Mesodermal cell (in vitro differentiated cells): ENCODE measurements at regions not wholly inside any gene's neighbourhood (a gene's known extent, or its start where the extent isn't known, plus 50 kb on each side); places are given as distances from the start of the nearest gene placed in this dataset.
"Not testable (repeated sequence)": the region's sequence is repeated elsewhere in the genome, so short reads cannot be mapped to it uniquely, and the experiment has no call there.

Experiments used
- H3K27ac ChIP-seq: 2 replicates; pipeline ENCODE4 v1.7.0; 2013; ENCODE audit warnings: mild to moderate bottlenecking, low read depth, low read length, moderate library complexity; ENCODE audit not compliant: severe bottlenecking
- H3K36me3 ChIP-seq: 2 replicates; pipeline ENCODE4 v1.7.1; 2013; ENCODE audit warnings: mild to moderate bottlenecking, low read length, moderate library complexity; ENCODE audit not compliant: control insufficient read depth, insufficient read depth
- H3K4me1 ChIP-seq: one replicate; pipeline ENCODE4 v1.7.1; 2013; ENCODE audit warnings: mild to moderate bottlenecking, low read length; ENCODE audit not compliant: insufficient read depth, control insufficient read depth, poor library complexity, severe bottlenecking
- H3K4me3 ChIP-seq: 2 replicates; pipeline ENCODE4 v1.7.0; 2013; ENCODE audit warnings: low read length, control low read depth, mild to moderate bottlenecking; ENCODE audit not compliant: insufficient read depth, poor library complexity, severe bottlenecking; ENCODE audit errors: extremely low read depth
- H3K9me3 ChIP-seq: 2 replicates; pipeline ENCODE4 v1.7.1; 2013; ENCODE audit warnings: mild to moderate bottlenecking, low read length, moderate library complexity; ENCODE audit not compliant: control insufficient read depth
- WGBS, 2 experiments: methylation state at CpG; one replicate each; pipeline ENCODE4 v1.1.5; 2013; ENCODE audit warnings: missing lambda C conversion rate in 2 of 2; ENCODE audit not compliant: insufficient coverage in 2 of 2; 5-methylcytosine and 5-hydroxymethylcytosine counted together

DNA sequence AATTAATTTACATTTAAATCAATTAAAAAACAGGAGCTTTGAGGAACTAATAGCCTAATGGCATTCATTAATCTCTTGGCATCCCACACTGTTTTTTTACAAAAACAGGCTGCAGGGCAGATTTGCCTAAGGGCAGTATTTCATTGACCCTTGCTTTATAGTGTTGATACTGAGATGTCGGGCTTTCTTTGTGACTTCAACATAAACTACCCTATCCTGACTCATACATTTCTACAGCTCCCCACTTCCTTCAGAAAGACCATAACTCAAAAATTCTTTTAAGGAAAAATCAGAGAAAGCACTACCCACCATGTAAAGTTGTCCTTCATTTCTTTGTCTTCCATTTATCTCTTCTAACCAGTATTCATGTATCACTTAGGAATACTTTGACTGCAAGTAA is 92.2 kb upstream of the NT5E start:
- H3K27ac ChIP-seq, result no peak overlapping the region
- no peaks in the 10 kb centered on the region for H3K9me3 ChIP-seq
- no peak overlapping the region for H3K4me3 ChIP-seq
- H3K36me3 ChIP-seq, result no peaks in the 10 kb centered on the region
- peaks cover 13% of the 10 kb centered on the region for H3K4me1 ChIP-seq
- WGBS, 2 experiments, result no CpG with 5 or more reads among the region's 1 CpG

DNA sequence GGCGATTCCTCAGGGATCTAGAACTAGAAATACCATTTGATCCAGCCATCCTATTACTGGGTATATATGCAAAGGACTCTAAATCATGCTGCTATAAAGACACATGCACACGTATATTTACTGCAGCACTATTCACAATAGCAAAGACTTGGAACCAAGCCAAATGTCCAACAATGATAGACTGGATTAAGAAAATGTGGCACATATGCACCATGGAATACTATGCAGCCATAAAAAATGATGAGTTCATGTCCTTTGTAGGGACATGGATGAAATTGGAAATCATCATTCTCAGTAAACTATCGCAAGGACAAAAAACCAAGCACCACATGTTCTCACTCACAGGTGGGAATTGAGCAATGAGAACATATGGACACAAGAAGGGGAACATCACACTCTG is 93.1 kb upstream of the NT5E start:
- not testable (repeated sequence) for H3K9me3 ChIP-seq, H3K27ac ChIP-seq, H3K4me3 ChIP-seq, H3K36me3 ChIP-seq
- H3K4me1 ChIP-seq, result peaks cover 10% of the 10 kb centered on the region
- no CpG with 5 or more reads among the region's 3 CpGs for WGBS, 2 experiments

DNA sequence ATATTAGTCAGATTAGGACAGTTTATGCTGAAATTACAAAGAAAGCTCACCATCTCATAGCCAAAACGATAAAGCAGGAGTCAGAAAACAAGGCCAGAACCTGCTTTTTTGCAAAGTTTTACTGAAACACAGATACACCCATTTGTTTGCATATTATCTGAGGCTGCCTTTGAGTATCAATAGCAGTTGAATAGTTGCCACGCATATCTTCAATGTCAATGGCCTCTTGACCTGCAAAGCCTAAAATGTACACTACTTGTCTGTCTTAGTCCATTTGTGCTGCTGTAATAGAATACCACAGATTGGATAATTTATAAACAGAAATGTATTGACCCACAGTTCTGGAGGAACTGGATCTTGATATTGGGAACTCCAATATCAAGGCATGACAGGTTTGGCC is 94.1 kb upstream of the NT5E start:
- H3K9me3 ChIP-seq, result no peaks in the 10 kb centered on the region
- no peak overlapping the region for H3K27ac ChIP-seq
- WGBS, 2 experiments, result 0% methylated on average over 1 of the region's 2 CpGs; no CpG with 5 or more reads in 1 of the 2 experiments
- no peak overlapping the region for H3K4me3 ChIP-seq
- no peaks in the 10 kb centered on the region for H3K36me3 ChIP-seq
- H3K4me1 ChIP-seq, result peaks cover 1% of the 10 kb centered on the region

DNA sequence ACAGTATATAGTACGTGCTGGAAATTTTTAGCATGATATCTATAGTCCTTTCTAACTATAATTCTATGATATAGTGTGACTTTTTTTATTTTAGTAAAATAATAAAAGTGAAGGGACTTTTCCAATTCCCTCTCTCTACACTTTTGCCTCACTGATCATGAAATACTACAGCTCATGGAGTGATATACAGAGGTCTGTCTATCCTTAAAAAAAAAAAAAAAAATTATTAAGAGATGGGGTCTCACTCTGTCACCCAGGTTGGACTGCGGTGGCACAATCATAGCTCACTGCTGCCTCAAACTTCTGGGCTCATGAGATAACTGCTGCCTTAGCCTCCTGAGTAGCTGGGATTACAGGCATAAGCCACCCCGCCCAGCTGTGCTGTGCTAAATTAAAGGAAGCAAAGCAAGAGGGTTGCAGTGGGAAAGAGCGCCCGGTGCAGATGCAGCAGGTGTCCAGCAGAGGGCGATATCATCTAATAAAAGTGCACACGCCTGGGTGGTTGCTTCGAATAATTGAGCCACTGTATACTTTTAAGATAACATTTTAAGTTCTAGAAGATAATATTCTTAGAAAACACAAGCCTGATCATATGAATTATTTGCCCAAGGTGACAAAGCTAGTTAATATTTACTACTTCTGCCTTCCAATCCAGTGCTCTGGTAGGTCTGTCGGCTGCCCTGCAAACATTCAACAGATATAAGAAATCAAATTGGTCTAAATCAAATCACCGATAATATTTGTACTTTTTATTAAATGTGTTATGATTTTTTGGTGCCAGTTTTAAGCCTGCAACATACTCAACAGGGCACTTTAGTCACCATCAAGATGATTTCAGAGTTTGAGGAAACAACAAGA is 94.9 kb upstream of the NT5E start:
- 7 to 9% methylated on average over 4 of the region's 10 CpGs for WGBS, 2 experiments
- H3K27ac ChIP-seq, result no peak overlapping the region
- no peaks in the 10 kb centered on the region for H3K4me1 ChIP-seq
- H3K9me3 ChIP-seq, result no peaks in the 10 kb centered on the region
- no peaks in the 10 kb centered on the region for H3K36me3 ChIP-seq
- no peak overlapping the region for H3K4me3 ChIP-seq

DNA sequence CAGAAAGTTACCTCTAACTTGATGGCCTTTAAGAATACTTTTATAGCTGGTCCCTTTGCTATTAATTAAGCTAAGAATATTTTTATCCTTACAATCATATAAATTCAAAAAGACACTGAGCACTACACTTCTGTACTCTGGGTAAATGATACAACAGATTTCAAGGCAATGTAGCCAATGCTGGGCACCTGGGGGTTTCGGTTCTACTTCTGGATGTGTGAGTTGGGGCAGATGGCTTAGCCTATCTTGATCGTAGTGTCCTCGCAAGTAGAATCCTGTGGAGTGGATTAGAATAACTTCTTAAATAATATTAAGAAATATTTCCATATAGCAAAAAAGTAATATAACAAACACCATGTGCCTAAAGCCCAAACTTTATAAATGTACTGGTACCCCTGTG is 96.9 kb upstream of the NT5E start:
- Histone ChIP-seq H3K27ac (no peak overlapping the region), H3K4me3 (no peak overlapping the region), H3K36me3 (no peaks in the 10 kb centered on the region), H3K9me3 (no peaks in the 10 kb centered on the region), H3K4me1 (no peaks in the 10 kb centered on the region)
- WGBS, 2 experiments, result 100% methylated on average over 1 of the region's 3 CpGs; no CpG with 5 or more reads in 1 of the 2 experiments

DNA sequence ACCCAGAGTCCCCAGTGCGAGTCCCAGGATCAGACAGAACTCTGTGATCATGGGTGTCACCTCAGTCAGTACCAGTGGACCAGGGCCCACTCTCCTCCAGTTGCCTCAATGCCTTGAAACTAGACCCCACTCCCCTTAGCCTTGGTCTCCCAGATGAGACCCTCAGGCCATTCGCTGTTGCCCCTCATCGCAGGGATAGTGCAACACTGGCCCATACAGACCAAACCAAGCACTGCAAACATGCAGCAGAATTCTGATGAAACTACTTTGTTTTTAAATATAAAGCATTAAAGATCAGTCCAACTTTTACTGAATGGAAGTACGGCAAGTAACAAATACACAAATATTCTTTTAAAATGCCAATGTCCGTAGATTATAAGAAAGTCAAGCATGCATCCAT is 101.2 kb upstream of the NT5E start:
- Histone ChIP-seq H3K27ac (no peak overlapping the region), H3K36me3 (no peaks in the 10 kb centered on the region), H3K9me3 (no peaks in the 10 kb centered on the region), H3K4me3 (no peak overlapping the region), H3K4me1 (no peaks in the 10 kb centered on the region)
- WGBS, 2 experiments, result 60 to 100% methylated on average over 1 of the region's 5 CpGs

DNA sequence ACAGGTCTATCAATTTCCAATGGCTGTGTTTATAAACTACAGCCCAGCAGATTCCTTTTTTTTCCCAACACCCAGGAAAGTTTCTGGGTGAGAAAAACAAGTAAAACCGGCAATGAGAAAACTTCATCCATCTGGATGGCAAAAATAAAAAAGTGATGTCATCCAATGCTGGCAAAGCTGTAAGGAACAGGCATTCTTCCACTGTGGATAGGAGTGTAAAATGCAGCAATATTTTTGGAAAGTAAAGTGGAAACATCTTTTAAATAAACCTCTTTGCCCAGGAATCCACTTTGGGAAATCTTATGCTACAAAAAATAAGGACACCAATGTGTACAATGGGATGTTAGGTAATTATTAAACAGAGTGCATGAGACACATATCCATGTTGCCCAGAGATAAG is 102.1 kb upstream of the NT5E start:
- Histone ChIP-seq H3K4me3 (no peak overlapping the region), H3K4me1 (no peaks in the 10 kb centered on the region), H3K27ac (no peak overlapping the region), H3K36me3 (no peaks in the 10 kb centered on the region), H3K9me3 (no peaks in the 10 kb centered on the region)
- 63% methylated on average over 1 of the region's 1 CpG; no CpG with 5 or more reads in 1 of the 2 experiments for WGBS, 2 experiments

DNA sequence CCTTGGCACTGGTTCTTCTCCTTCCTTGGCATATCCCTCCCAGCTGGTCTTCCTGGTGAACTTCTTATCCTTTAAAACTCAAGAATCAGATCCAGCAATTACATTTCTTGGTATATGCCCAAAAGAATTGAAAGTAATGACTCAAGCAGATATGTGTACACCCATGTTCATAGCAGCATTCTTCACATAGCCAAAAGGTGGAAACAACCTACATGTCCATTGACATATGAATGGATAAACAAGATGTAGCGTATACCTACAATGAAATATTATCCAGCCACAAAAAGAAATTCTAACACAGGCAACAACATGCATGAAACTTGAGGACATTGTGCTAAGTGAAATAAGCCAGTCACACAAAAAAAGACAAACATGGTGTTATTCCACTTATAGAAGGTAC is 103.7 kb upstream of the NT5E start:
- Histone ChIP-seq H3K36me3 (no peaks in the 10 kb centered on the region), H3K4me1 (no peaks in the 10 kb centered on the region), H3K4me3 (no peak overlapping the region), H3K27ac (no peak overlapping the region), H3K9me3 (no peaks in the 10 kb centered on the region)
- WGBS, 2 experiments, result no CpG with 5 or more reads among the region's 1 CpG

DNA sequence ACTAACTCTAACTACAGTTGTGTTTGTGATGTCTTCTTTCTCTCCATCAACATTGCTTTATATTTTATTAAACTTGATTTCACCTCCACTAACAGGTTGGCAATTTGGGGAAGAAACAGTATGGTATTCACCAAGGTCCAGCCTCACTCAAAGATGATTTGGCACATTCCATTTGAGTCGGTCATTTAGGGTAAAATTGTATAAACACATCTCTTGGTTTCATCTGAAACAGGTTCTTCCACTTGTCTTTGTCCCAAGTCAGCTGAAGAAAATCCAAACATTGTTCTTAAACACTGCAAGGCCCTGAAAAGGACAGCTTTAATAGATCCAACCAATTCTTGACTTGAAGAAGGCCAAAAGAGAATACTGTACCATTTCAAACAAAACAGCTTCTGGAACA is 104.9 kb upstream of the NT5E start:
- Histone ChIP-seq H3K4me1 (no peaks in the 10 kb centered on the region), H3K36me3 (no peaks in the 10 kb centered on the region), H3K4me3 (no peak overlapping the region), H3K27ac (no peak overlapping the region), H3K9me3 (no peaks in the 10 kb centered on the region)
- 79% methylated on average over 1 of the region's 1 CpG; no CpG with 5 or more reads in 1 of the 2 experiments for WGBS, 2 experiments

DNA sequence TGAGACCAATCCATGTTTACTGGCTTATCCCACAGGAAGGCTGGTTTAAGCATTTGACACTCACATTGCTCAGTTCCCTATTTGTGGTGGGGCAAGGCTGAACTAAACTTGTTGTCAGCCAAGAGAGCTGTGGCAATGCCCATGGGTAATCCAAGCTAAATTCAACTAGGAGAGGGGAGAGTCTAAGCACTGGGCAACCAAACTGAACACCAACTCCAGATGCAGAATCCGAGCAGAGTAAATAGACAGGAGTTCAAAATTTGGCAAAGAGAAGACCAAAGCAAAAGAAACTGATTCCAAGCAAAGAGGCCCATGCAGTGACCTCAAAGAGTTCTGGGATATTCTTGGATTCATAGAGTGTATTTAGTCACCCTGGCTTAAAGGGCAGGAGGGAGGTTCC is 106.5 kb upstream of the NT5E start:
- H3K27ac ChIP-seq, result no peak overlapping the region
- no peaks in the 10 kb centered on the region for H3K9me3 ChIP-seq
- no peaks in the 10 kb centered on the region for H3K36me3 ChIP-seq
- 88% methylated on average over 1 of the region's 1 CpG; no CpG with 5 or more reads in 1 of the 2 experiments for WGBS, 2 experiments
- no peaks in the 10 kb centered on the region for H3K4me1 ChIP-seq
- H3K4me3 ChIP-seq, result no peak overlapping the region

DNA sequence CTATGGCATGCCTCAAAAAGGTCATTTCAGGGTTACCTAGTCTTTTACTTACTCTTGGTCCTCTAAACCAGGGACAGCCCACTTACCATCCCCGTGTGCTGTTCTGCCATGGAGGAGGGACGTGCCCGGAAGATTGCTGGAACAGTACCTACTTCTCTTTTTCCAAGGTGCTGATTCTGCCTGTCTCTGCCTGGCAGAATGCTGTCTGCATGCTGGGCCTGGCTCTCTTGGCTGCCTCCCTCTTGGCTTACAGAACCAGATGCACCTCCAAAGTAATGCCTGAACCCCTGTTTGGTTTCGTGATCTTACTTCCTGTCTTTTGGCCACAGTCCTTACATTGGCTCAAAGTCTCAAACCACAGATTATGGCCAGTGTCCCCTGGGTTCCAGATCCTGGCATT is 120.7 kb upstream of the NT5E start:
- no peaks in the 10 kb centered on the region for H3K4me1 ChIP-seq
- H3K36me3 ChIP-seq, result no peaks in the 10 kb centered on the region
- H3K4me3 ChIP-seq, result no peak overlapping the region
- H3K9me3 ChIP-seq, result no peaks in the 10 kb centered on the region
- H3K27ac ChIP-seq, result no peak overlapping the region
- 89 to 90% methylated on average over 3 to 4 of the region's 4 CpGs for WGBS, 2 experiments
